A549 (cell line): ENCODE measurements at regions not wholly inside any gene's neighbourhood (a gene's known extent, or its start where the extent isn't known, plus 50 kb on each side); places are given as distances from the start of the nearest gene placed in this dataset.

Experiments used
- CTCF ChIP-seq: fragments of >200 bp; sonication (Bioruptor Twin); formaldehyde crosslinking; IDR thresholded peaks from 3 replicates; pipeline ENCODE4 v1.5.1; 2016
- KDM5A ChIP-seq: fragments of 200-600 bp; sonication (generic); IDR thresholded peaks from 2 replicates; pipeline ENCODE4 v1.6.1; 2016; ENCODE audit warnings: antibody characterized with exemption, mild to moderate bottlenecking
- POLR2A ChIP-seq: IDR thresholded peaks from 2 replicates; pipeline ENCODE4 v1.6.1; 2012; ENCODE audit warnings: mild to moderate bottlenecking, low read length
- RAD21 ChIP-seq, 2 experiments: fragments of >200 bp in 1 of 2; sonication (Bioruptor Twin) in 1 of 2; formaldehyde crosslinking in 1 of 2; IDR thresholded peaks in 1 of 2; conservative IDR thresholded peaks in 1 of 2; 2 replicates in 1 of 2; 3 replicates in 1 of 2; pipeline ENCODE4 v1.6.1; 2012 to 2018; ENCODE audit warnings: inconsistent platforms in 1 of 2
- RCOR1 ChIP-seq: fragments of 150-350 bp; IDR thresholded peaks from 2 replicates; pipeline ENCODE4 v1.6.1; 2014; ENCODE audit warnings: antibody characterized with exemption, low read length, low read depth

GRCh38 chr18:2191180-2191790, 380.0 kb downstream of the METTL4 start:
- no peak for TF ChIP-seq POLR2A
- TF ChIP-seq RAD21 (conservative IDR thresholded peaks at IDR 0.05 in 1 of 2, IDR thresholded peaks at IDR 0.05 in 1 of 2) = no peak
- TF ChIP-seq RCOR1 = no peak
- TF ChIP-seq KDM5A = no peak
- TF ChIP-seq CTCF = no peak
